PC-3 (cell line): ENCODE measurements at regions not wholly inside any gene's neighbourhood (a gene's known extent, or its start where the extent isn't known, plus 50 kb on each side); places are given as distances from the start of the nearest gene placed in this dataset.

Source experiments
- ATAC-seq: fragments of 200-7000 bp; cut with Tn5 transposase; 2 replicates; pipeline ENCODE4 v1.9.1; 2020; ENCODE audit warnings: mild to moderate bottlenecking, moderate library complexity
- BruUV-seq: library from RNA; stranded (reverse); fragments of 400-500 nt; replicated peaks from 2 replicates; lab custom pipeline; 2021; lab: Mats Ljungman, UMichigan
- CTCF ChIA-PET: fragments of 300-600 bp; sonication (Branson Sonifier 250); formaldehyde crosslinking; loops from one replicate; lab custom pipeline; 2022; ENCODE audit warnings: antibody characterized with exemption; lab: Charles Lee
- POLR2A ChIA-PET: fragments of 300-600 bp; sonication (Branson Sonifier 250); formaldehyde crosslinking; loops from one replicate; lab custom pipeline; 2022; ENCODE audit warnings: antibody characterized with exemption; ENCODE audit not compliant: unreplicated experiment; lab: Charles Lee
- DNase-seq: peaks from one replicate; pipeline ENCODE4 v3.0.0-alpha.2; 2015
- H2AFZ ChIP-seq: fragments of 300-600 bp; sonication (generic); 2 replicates; pipeline ENCODE4 v1.6.0; 2016; ENCODE audit warnings: antibody characterized with exemption, low read length
- H3F3A ChIP-seq: fragments of 300-600 bp; sonication (generic); one replicate; pipeline ENCODE4 v1.6.0; 2017; ENCODE audit warnings: antibody characterized with exemption, low read length, control low read depth, mild to moderate bottlenecking; ENCODE audit not compliant: unreplicated experiment
- H3K27ac ChIP-seq: fragments of 300-600 bp; sonication (generic); 2 replicates; pipeline ENCODE4 v1.5.1; 2016; ENCODE audit warnings: mild to moderate bottlenecking, low read length
- H3K27me3 ChIP-seq: fragments of 300-600 bp; sonication (generic); 2 replicates; pipeline ENCODE4 v1.6.1; 2016; ENCODE audit warnings: low read length, mixed read lengths
- H3K36me3 ChIP-seq: fragments of 300-600 bp; sonication (generic); 2 replicates; pipeline ENCODE4 v1.6.1; 2016; ENCODE audit warnings: low read depth, mixed run types, low read length, mixed read lengths
- H3K4me1 ChIP-seq: fragments of 300-600 bp; sonication (generic); 2 replicates; pipeline ENCODE4 v1.5.1; 2016; ENCODE audit warnings: low read length; ENCODE audit not compliant: insufficient read depth
- H3K4me2 ChIP-seq: fragments of 300-600 bp; sonication (generic); 2 replicates; pipeline ENCODE4 v1.6.0; 2016; ENCODE audit warnings: low read length
- H3K4me3 ChIP-seq: fragments of 300-600 bp; sonication (generic); 2 replicates; pipeline ENCODE4 v1.5.1; 2016; ENCODE audit warnings: mild to moderate bottlenecking, low read length, mixed read lengths
- H3K79me2 ChIP-seq: fragments of 300-600 bp; sonication (generic); 2 replicates; pipeline ENCODE4 v1.6.1; 2017; ENCODE audit warnings: low read length, mixed read lengths
- H3K9ac ChIP-seq: fragments of 300-600 bp; sonication (generic); 2 replicates; pipeline ENCODE4 v1.6.0; 2016; ENCODE audit warnings: mild to moderate bottlenecking, low read length
- H3K9me2 ChIP-seq: fragments of 300-600 bp; sonication (generic); replicated peaks from 2 replicates; pipeline ENCODE4 v1.6.1; 2016; ENCODE audit warnings: mixed run types, low read length, mixed read lengths
- H3K9me3 ChIP-seq: fragments of 300-600 bp; sonication (generic); 2 replicates; pipeline ENCODE4 v1.6.1; 2016; ENCODE audit warnings: low read length, mixed read lengths
- H4K20me1 ChIP-seq: fragments of 300-600 bp; sonication (generic); 2 replicates; pipeline ENCODE4 v1.6.1; 2016; ENCODE audit warnings: low read length, mixed read lengths
- EZH2 ChIP-seq: fragments of 300-600 bp; sonication (generic); IDR thresholded peaks from one replicate; pipeline ENCODE4 v1.6.1; 2017; ENCODE audit warnings: antibody characterized with exemption, mild to moderate bottlenecking, low read length; ENCODE audit not compliant: unreplicated experiment
- EZH2phosphoT487 ChIP-seq: fragments of 300-600 bp; sonication (generic); IDR thresholded peaks from 2 replicates; pipeline ENCODE4 v1.6.1; 2018; ENCODE audit warnings: mild to moderate bottlenecking, antibody characterized with exemption, low read length, borderline replicate concordance
- intact Hi-C: fragments of 100-400 bp; cut with micrococcal nuclease; formaldehyde crosslinking; loops from 2 replicates; pipeline ENCODE4 v1.9.0; 2023
- TF ChIP-seq, protein P1 (sequence below): fragments of 300-600 bp; sonication (generic); conservative IDR thresholded peaks from 2 replicates; pipeline ENCODE4 v1.5.1; 2017; ENCODE audit warnings: antibody characterized with exemption, low read depth, mild to moderate bottlenecking, low read length

- Histone ChIP-seq H3K27me3 (no peaks in the 10 kb centered on the region), H3K27ac (no peak overlapping the region), H3K36me3 (no peaks in the 10 kb centered on the region), H3K9me2 (no peaks in the 10 kb centered on the region), H2AFZ (no peak overlapping the region), H3K9ac (no peak overlapping the region), H3K79me2 (no peaks in the 10 kb centered on the region), H3K9me3 (no peaks in the 10 kb centered on the region), H3K4me1 (no peaks in the 10 kb centered on the region), H3K4me3 (no peak overlapping the region), H3K4me2 (no peak overlapping the region), H3F3A (no peaks in the 10 kb centered on the region), H4K20me1 (no peaks in the 10 kb centered on the region)
- BruUV-seq = no TSS peak
- intact Hi-C loops = no loop called here
- CTCF ChIA-PET = no interaction called here
- TF ChIP-seq EZH2 (no peak), EZH2phosphoT487 (no peak)
- TF ChIP-seq, protein P1, sequence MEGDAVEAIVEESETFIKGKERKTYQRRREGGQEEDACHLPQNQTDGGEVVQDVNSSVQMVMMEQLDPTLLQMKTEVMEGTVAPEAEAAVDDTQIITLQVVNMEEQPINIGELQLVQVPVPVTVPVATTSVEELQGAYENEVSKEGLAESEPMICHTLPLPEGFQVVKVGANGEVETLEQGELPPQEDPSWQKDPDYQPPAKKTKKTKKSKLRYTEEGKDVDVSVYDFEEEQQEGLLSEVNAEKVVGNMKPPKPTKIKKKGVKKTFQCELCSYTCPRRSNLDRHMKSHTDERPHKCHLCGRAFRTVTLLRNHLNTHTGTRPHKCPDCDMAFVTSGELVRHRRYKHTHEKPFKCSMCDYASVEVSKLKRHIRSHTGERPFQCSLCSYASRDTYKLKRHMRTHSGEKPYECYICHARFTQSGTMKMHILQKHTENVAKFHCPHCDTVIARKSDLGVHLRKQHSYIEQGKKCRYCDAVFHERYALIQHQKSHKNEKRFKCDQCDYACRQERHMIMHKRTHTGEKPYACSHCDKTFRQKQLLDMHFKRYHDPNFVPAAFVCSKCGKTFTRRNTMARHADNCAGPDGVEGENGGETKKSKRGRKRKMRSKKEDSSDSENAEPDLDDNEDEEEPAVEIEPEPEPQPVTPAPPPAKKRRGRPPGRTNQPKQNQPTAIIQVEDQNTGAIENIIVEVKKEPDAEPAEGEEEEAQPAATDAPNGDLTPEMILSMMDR = no peak
- POLR2A ChIA-PET = no interaction called here
- ATAC-seq = no peak
- DNase-seq = no peak
Measured at GRCh38 chr13:66117563-66117962, 1112.6 kb downstream of the PCDH9 start.

DNA sequence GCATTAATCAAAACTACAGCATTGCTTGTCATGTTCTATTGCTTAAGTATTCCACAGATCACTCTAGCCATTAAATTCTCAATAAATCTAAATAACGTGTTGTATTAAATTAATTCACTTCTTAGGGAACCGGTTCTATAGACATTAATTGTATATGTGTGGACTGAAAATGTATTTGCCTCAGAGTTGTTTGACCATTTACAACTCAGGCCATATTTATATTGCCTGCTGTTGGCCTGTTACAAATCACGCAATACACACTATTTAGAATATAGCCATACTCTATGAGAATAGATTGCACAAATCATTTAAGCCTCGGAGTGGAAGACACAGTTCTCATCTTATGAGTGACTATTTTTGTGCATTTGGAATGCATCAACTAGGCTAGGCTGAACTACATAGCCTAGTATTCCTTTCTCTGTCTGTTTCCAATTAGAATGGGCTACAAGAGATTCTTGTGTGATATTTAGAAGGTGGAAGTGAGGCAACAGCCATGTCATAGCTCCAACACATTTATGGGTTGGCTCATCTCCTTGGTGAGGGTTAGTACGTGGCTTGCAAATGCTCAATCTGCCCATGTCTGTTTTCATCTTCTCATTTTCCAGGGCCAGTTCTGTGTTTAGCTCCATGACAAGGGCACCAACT is 1116.1 kb downstream of the PCDH9 start:
- no peak for ATAC-seq
- POLR2A ChIA-PET = no interaction called here

DNA sequence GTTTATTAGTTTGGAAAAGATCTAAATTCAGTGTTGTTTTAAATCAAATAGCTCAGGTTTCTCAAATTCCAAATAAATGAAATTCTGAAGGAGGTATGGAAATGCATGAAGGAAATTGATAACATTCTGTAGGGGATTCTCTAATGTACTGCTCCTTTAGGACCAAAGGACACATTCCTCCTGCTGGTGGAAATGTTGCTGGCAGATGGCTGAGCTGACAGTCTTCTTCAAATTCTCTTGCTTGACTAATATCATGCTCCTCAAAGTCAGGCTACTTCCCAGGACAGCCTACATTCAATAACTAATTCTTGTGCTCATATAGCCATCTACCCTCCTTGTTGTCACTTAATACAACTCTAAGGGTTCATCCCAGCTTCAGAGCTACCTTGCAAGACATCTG is 1118.5 kb downstream of the PCDH9 start:
- H3K4me2 ChIP-seq = no peak overlapping the region
- H3K79me2 ChIP-seq = no peaks in the 10 kb centered on the region
- no peaks in the 10 kb centered on the region for H3F3A ChIP-seq
- H3K9me2 ChIP-seq = no peaks in the 10 kb centered on the region
- ChIA-PET CTCF (interaction anchor here (0.6 kb wide), 2 partner anchors 454 to 463 kb away, joined by 3 read pairs; no protein-coding TSS in a partner anchor), POLR2A (no interaction called here)
- ATAC-seq (no peak), DNase-seq (no peak)
- no peaks in the 10 kb centered on the region for H3K36me3 ChIP-seq
- no peak overlapping the region for H3K4me3 ChIP-seq
- BruUV-seq = no TSS peak
- H4K20me1 ChIP-seq = no peaks in the 10 kb centered on the region
- no peaks in the 10 kb centered on the region for H3K9me3 ChIP-seq
- no peak overlapping the region for H3K9ac ChIP-seq
- intact Hi-C loops = no loop called here
- no peak overlapping the region for H3K27ac ChIP-seq
- no peak overlapping the region for H2AFZ ChIP-seq
- no peak for TF ChIP-seq EZH2
- TF ChIP-seq EZH2phosphoT487 = no peak
- TF ChIP-seq, protein P1 = no peak
- no peaks in the 10 kb centered on the region for H3K27me3 ChIP-seq
- H3K4me1 ChIP-seq = no peaks in the 10 kb centered on the region

More for the DNA sequence above, 1116.1 kb downstream of the PCDH9 start:
- H3K4me1 ChIP-seq = no peaks in the 10 kb centered on the region
- H3K9me2 ChIP-seq = no peaks in the 10 kb centered on the region
- H3K79me2 ChIP-seq = no peaks in the 10 kb centered on the region
- H3K4me3 ChIP-seq = no peak overlapping the region
- BruUV-seq = no TSS peak
- no peaks in the 10 kb centered on the region for H3K36me3 ChIP-seq
- no peaks in the 10 kb centered on the region for H3K27me3 ChIP-seq
- TF ChIP-seq, protein P1 = no peak
- TF ChIP-seq EZH2phosphoT487 (no peak), EZH2 (no peak)
- H3K9ac ChIP-seq = no peak overlapping the region
- CTCF ChIA-PET = no interaction called here
- intact Hi-C loops = no loop called here
- no peak overlapping the region for H3K27ac ChIP-seq
- H3F3A ChIP-seq = no peaks in the 10 kb centered on the region
- no peak overlapping the region for H2AFZ ChIP-seq
- no peaks in the 10 kb centered on the region for H4K20me1 ChIP-seq
- H3K4me2 ChIP-seq = no peak overlapping the region
- H3K9me3 ChIP-seq = no peaks in the 10 kb centered on the region
- no peak for DNase-seq
